ENCODE measurements at regions not wholly inside any gene's neighbourhood (a gene's known extent, or its start where the extent isn't known, plus 50 kb on each side); places are given as distances from the start of the nearest gene placed in this dataset.

DNA sequence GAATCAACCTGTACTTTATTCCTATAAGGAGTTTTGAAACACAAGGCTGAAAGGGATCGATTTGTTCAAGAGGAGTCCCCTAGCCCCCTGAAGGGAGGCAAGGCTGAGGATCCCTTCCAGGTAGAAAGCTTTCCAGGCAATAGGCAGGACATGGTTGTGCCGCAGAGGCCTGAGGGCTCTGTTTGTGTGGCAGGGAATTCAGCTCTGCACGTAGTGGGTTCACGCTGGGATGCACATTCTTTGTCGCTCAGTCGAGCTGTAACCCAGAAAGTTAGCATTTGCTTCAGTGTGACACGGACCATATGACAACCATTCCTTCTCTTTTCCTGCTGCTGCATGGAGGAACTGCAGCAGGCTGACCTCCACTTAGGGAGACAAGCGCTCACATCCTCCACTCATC is 65.6 kb upstream of the TRIO start:
- TF ChIP-seq, protein P1, sequence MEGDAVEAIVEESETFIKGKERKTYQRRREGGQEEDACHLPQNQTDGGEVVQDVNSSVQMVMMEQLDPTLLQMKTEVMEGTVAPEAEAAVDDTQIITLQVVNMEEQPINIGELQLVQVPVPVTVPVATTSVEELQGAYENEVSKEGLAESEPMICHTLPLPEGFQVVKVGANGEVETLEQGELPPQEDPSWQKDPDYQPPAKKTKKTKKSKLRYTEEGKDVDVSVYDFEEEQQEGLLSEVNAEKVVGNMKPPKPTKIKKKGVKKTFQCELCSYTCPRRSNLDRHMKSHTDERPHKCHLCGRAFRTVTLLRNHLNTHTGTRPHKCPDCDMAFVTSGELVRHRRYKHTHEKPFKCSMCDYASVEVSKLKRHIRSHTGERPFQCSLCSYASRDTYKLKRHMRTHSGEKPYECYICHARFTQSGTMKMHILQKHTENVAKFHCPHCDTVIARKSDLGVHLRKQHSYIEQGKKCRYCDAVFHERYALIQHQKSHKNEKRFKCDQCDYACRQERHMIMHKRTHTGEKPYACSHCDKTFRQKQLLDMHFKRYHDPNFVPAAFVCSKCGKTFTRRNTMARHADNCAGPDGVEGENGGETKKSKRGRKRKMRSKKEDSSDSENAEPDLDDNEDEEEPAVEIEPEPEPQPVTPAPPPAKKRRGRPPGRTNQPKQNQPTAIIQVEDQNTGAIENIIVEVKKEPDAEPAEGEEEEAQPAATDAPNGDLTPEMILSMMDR (conservative IDR thresholded peaks at IDR 0.05 in 1 of 2, IDR thresholded peaks at IDR 0.05 in 1 of 2; ENCODE audit: extremely low read depth in 1 of 2, insufficient read depth in 1 of 2, low read depth in 1 of 2, low read length in 2 of 2), result no peak
- no peak for TF ChIP-seq EZH2 (IDR thresholded peaks at IDR 0.05; ENCODE audit: borderline replicate concordance, low read length)
